ENCODE measurements at regions not wholly inside any gene's neighbourhood (a gene's known extent, or its start where the extent isn't known, plus 50 kb on each side); places are given as distances from the start of the nearest gene placed in this dataset.

DNA sequence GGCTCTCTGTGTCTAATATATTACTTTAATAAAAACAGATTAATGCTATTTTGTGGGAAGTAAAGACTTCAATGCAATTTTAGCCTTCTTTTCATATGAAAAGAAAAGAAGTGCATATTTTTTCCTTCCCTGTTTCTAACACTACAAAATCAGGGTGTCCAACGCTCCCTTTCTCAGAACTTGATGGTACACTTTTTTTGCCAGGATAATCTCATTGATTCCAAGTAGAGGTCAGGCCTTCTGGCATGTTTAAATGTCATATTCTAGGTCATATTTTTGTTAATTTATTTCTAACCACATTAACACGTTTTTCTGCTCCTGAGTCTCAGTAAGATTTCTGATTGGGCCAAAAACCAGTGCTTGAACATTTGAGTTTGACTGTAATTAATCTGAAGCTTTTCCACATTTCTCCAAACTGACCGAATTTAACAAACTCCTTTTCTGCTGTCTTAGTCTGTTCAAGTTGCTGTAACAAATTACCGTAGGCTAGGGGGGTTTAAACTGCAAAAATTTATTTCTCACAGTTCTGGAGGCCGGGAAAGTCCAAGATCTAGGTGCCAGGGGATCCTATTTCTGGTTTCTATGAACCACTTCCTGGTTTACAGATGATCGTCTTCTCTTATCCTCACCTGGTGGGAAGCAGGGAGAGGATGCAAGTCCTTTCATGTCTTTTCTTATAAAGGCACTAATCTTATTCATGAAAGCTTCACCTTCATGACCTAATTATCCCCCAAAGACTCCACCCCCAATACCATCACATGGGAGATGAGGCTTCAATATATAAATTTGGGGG, 63.2 kb upstream of the ELL2 start:
- Histone ChIP-seq H3K27me3 (ENCODE audit: control insufficient read depth in 1 of 2, insufficient read depth in 1 of 2, low read length in 2 of 2) (no peaks in the 10 kb centered on the region), H3K9ac (ENCODE audit: low read length) (peak overlapping the region; percentile 56), H2BK15ac (ENCODE audit: low read depth, poor library complexity, severe bottlenecking) (no peak overlapping the region), H3K4me2 (ENCODE audit: low read length, poor library complexity, severe bottlenecking) (no peak overlapping the region), H3K27ac (ENCODE audit: low read length, poor library complexity, severe bottlenecking) (no peak overlapping the region), H3K18ac (ENCODE audit: low read depth in 1 of 2, low read length in 2 of 2) (peak overlapping the region in 1 of 2 experiments; percentile 62), H3K79me1 (replicated peaks; ENCODE audit: low read length, poor library complexity, severe bottlenecking) (no peaks in the 10 kb centered on the region), H4K8ac (ENCODE audit: low read length) (no peak overlapping the region), H2AK5ac (ENCODE audit: low read length, severe bottlenecking) (peak overlapping the region; percentile 29), H3K36me3 (ENCODE audit: control insufficient read depth in 1 of 2, insufficient read depth in 2 of 2, low read depth in 1 of 2, low read length in 2 of 2) (no peaks in the 10 kb centered on the region), H2AFZ (ENCODE audit: low read depth, low read length) (no peak overlapping the region), H3K4me3 (ENCODE audit: insufficient read depth in 1 of 2, low read depth in 1 of 2, low read length in 2 of 2) (no peak overlapping the region), H2BK120ac (ENCODE audit: low read depth, low read length) (peak overlapping the region; percentile 19), H3K4ac (ENCODE audit: low read depth in 1 of 2, low read length in 2 of 2) (no peak overlapping the region), H3K4me1 (ENCODE audit: control insufficient read depth, insufficient read depth, low read depth, low read length) (peaks cover 2% of the 10 kb centered on the region), H2BK12ac (ENCODE audit: low read length in 2 of 2) (peak overlapping the region in 1 of 2 experiments; percentile 54), H4K91ac (ENCODE audit: low read length) (no peak overlapping the region), H3K9me3 (ENCODE audit: control insufficient read depth, low read length) (no peaks in the 10 kb centered on the region), H2BK5ac (ENCODE audit: low read depth, low read length, poor library complexity, severe bottlenecking) (no peak overlapping the region), H3K23ac (ENCODE audit: low read length in 2 of 2) (no peak overlapping the region), H3K14ac (ENCODE audit: low read length in 2 of 2) (no peak overlapping the region)
- no peak for DNase-seq
- 88% methylated on average over 5 of the region's 6 CpGs for WGBS

DNA sequence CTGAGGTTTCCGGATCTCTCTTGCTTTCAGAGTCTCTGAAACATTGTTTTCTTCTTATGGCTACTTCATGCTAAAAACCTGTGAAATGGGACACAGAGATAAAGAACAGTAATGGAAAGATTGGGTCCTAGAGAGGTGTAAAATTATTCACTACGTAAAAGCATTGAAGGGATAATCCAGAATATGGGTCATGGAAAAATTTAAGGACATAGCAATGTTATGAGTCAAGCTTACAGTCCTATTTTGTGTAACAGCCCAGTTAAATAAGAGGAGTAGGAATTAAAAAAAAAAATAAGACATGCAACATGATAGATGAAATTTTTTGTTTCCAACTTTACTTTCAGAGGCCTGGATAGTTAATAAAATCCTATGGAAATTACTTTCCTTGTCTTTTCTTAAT, 61.9 kb upstream of the ELL2 start:
- H2BK5ac ChIP-seq (ENCODE audit: low read depth, low read length, poor library complexity, severe bottlenecking) = no peak overlapping the region
- H2AK5ac ChIP-seq (ENCODE audit: low read length, severe bottlenecking) = no peak overlapping the region
- peak; percentile 49 for DNase-seq
- no peak overlapping the region for H2BK15ac ChIP-seq (ENCODE audit: low read depth, poor library complexity, severe bottlenecking)
- H3K27me3 ChIP-seq (ENCODE audit: control insufficient read depth in 1 of 2, insufficient read depth in 1 of 2, low read length in 2 of 2) = no peaks in the 10 kb centered on the region
- H3K36me3 ChIP-seq (ENCODE audit: control insufficient read depth in 1 of 2, insufficient read depth in 2 of 2, low read depth in 1 of 2, low read length in 2 of 2) = no peaks in the 10 kb centered on the region
- no peaks in the 10 kb centered on the region for H3K79me1 ChIP-seq (replicated peaks; ENCODE audit: low read length, poor library complexity, severe bottlenecking)
- no peak overlapping the region for H3K4me3 ChIP-seq (ENCODE audit: insufficient read depth in 1 of 2, low read depth in 1 of 2, low read length in 2 of 2)
- H2BK120ac ChIP-seq (ENCODE audit: low read depth, low read length) = no peak overlapping the region
- H4K91ac ChIP-seq (ENCODE audit: low read length) = no peak overlapping the region
- H3K27ac ChIP-seq (ENCODE audit: low read length, poor library complexity, severe bottlenecking) = no peak overlapping the region
- H2BK12ac ChIP-seq (ENCODE audit: low read length in 2 of 2) = no peak overlapping the region
- H4K8ac ChIP-seq (ENCODE audit: low read length) = no peak overlapping the region
- no peak overlapping the region for H3K4ac ChIP-seq (ENCODE audit: low read depth in 1 of 2, low read length in 2 of 2)
- no peak overlapping the region for H3K4me2 ChIP-seq (ENCODE audit: low read length, poor library complexity, severe bottlenecking)
- no peak overlapping the region for H3K18ac ChIP-seq (ENCODE audit: low read depth in 1 of 2, low read length in 2 of 2)
- H3K9ac ChIP-seq (ENCODE audit: low read length) = peak overlapping the region; percentile 56
- H3K4me1 ChIP-seq (ENCODE audit: control insufficient read depth, insufficient read depth, low read depth, low read length) = peaks cover 2% of the 10 kb centered on the region
- no peak overlapping the region for H3K23ac ChIP-seq (ENCODE audit: low read length in 2 of 2)
- H3K14ac ChIP-seq (ENCODE audit: low read length in 2 of 2) = no peak overlapping the region
- WGBS = 50% methylated on average over 2 of the region's 2 CpGs
- no peaks in the 10 kb centered on the region for H3K9me3 ChIP-seq (ENCODE audit: control insufficient read depth, low read length)
- no peak overlapping the region for H2AFZ ChIP-seq (ENCODE audit: low read depth, low read length)

DNA sequence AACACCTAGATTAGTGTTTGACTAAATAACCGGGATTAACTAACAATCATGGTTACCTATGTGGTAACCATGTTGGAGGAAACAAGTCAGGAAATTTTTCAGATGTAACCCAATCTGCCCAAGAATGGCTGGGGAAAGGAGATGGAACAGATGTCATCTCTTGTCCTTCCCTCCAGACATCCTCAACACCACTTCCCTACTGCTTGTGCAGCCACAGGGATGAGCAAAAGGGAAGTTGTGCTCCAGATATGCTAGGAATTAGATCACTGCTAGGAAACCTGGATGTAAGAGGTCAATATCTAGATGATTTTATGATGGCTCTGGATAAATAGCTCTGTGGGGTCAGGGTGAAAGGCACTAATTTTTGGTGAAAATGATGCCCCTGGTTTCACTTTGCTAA, 61.3 kb upstream of the ELL2 start:
- no peak overlapping the region for H2BK5ac ChIP-seq (ENCODE audit: low read depth, low read length, poor library complexity, severe bottlenecking)
- no peak for DNase-seq
- WGBS = 100% methylated on average over 1 of the region's 1 CpG

DNA sequence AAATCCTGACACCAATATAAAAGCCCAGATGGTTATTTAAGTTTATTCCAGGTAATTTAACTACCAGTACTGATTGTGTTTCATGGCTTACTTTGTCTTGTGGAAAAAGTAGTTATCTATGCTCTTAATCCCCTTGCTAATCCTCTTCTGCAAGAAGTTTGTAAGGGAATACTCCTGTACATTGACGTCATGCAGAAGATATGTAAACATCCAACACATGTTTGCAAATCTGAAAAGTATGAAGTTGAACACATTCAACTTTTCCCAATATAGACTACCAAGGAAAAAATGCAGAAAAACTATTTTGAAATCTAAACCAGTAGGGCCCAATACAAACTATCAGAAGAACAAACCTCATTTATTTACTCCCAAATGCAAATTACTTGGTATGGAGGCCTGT, 56.3 kb upstream of the ELL2 start:
- WGBS = 0% methylated on average over 1 of the region's 1 CpG
- H3K79me1 ChIP-seq (replicated peaks; ENCODE audit: low read length, poor library complexity, severe bottlenecking) = no peaks in the 10 kb centered on the region

More for the DNA sequence above, 61.3 kb upstream of the ELL2 start:
- H3K9ac ChIP-seq (ENCODE audit: low read length) = peak overlapping the region; percentile 50
- H2BK12ac ChIP-seq (ENCODE audit: low read length in 2 of 2) = no peak overlapping the region
- H3K4me2 ChIP-seq (ENCODE audit: low read length, poor library complexity, severe bottlenecking) = no peak overlapping the region
- no peak overlapping the region for H2AFZ ChIP-seq (ENCODE audit: low read depth, low read length)
- H2BK120ac ChIP-seq (ENCODE audit: low read depth, low read length) = no peak overlapping the region
- no peaks in the 10 kb centered on the region for H3K36me3 ChIP-seq (ENCODE audit: control insufficient read depth in 1 of 2, insufficient read depth in 2 of 2, low read depth in 1 of 2, low read length in 2 of 2)
- H3K23ac ChIP-seq (ENCODE audit: low read length in 2 of 2) = no peak overlapping the region
- no peaks in the 10 kb centered on the region for H3K79me1 ChIP-seq (replicated peaks; ENCODE audit: low read length, poor library complexity, severe bottlenecking)
- H4K8ac ChIP-seq (ENCODE audit: low read length) = no peak overlapping the region
- no peak overlapping the region for H3K4me3 ChIP-seq (ENCODE audit: insufficient read depth in 1 of 2, low read depth in 1 of 2, low read length in 2 of 2)
- H3K14ac ChIP-seq (ENCODE audit: low read length in 2 of 2) = no peak overlapping the region
- no peak overlapping the region for H2AK5ac ChIP-seq (ENCODE audit: low read length, severe bottlenecking)
- H2BK15ac ChIP-seq (ENCODE audit: low read depth, poor library complexity, severe bottlenecking) = no peak overlapping the region
- no peak overlapping the region for H3K18ac ChIP-seq (ENCODE audit: low read depth in 1 of 2, low read length in 2 of 2)
- H3K4ac ChIP-seq (ENCODE audit: low read depth in 1 of 2, low read length in 2 of 2) = no peak overlapping the region
- H3K27ac ChIP-seq (ENCODE audit: low read length, poor library complexity, severe bottlenecking) = no peak overlapping the region
- peaks cover 2% of the 10 kb centered on the region for H3K4me1 ChIP-seq (ENCODE audit: control insufficient read depth, insufficient read depth, low read depth, low read length)
- H3K9me3 ChIP-seq (ENCODE audit: control insufficient read depth, low read length) = no peaks in the 10 kb centered on the region
- H4K91ac ChIP-seq (ENCODE audit: low read length) = no peak overlapping the region
- no peaks in the 10 kb centered on the region for H3K27me3 ChIP-seq (ENCODE audit: control insufficient read depth in 1 of 2, insufficient read depth in 1 of 2, low read length in 2 of 2)

More for the DNA sequence above, 56.3 kb upstream of the ELL2 start:
- no peaks in the 10 kb centered on the region for H3K27me3 ChIP-seq (ENCODE audit: control insufficient read depth in 1 of 2, insufficient read depth in 1 of 2, low read length in 2 of 2)
- H3K4me1 ChIP-seq (ENCODE audit: control insufficient read depth, insufficient read depth, low read depth, low read length) = no peaks in the 10 kb centered on the region
- H3K4me3 ChIP-seq (ENCODE audit: insufficient read depth in 1 of 2, low read depth in 1 of 2, low read length in 2 of 2) = no peak overlapping the region
- H3K4ac ChIP-seq (ENCODE audit: low read depth in 1 of 2, low read length in 2 of 2) = no peak overlapping the region
- H3K36me3 ChIP-seq (ENCODE audit: control insufficient read depth in 1 of 2, insufficient read depth in 2 of 2, low read depth in 1 of 2, low read length in 2 of 2) = no peaks in the 10 kb centered on the region
- no peak overlapping the region for H2BK5ac ChIP-seq (ENCODE audit: low read depth, low read length, poor library complexity, severe bottlenecking)
- H4K91ac ChIP-seq (ENCODE audit: low read length) = no peak overlapping the region
- no peak overlapping the region for H2AK5ac ChIP-seq (ENCODE audit: low read length, severe bottlenecking)
- H3K9ac ChIP-seq (ENCODE audit: low read length) = no peak overlapping the region
- no peak overlapping the region for H2BK120ac ChIP-seq (ENCODE audit: low read depth, low read length)
- H3K23ac ChIP-seq (ENCODE audit: low read length in 2 of 2) = no peak overlapping the region
- no peak overlapping the region for H2BK12ac ChIP-seq (ENCODE audit: low read length in 2 of 2)
- H3K27ac ChIP-seq (ENCODE audit: low read length, poor library complexity, severe bottlenecking) = no peak overlapping the region
- no peak overlapping the region for H3K18ac ChIP-seq (ENCODE audit: low read depth in 1 of 2, low read length in 2 of 2)
- H2AFZ ChIP-seq (ENCODE audit: low read depth, low read length) = no peak overlapping the region
- no peaks in the 10 kb centered on the region for H3K9me3 ChIP-seq (ENCODE audit: control insufficient read depth, low read length)
- H4K8ac ChIP-seq (ENCODE audit: low read length) = no peak overlapping the region
- peak; percentile 89 for DNase-seq
- no peak overlapping the region for H3K4me2 ChIP-seq (ENCODE audit: low read length, poor library complexity, severe bottlenecking)
- H3K14ac ChIP-seq (ENCODE audit: low read length in 2 of 2) = no peak overlapping the region
- no peak overlapping the region for H2BK15ac ChIP-seq (ENCODE audit: low read depth, poor library complexity, severe bottlenecking)
